Endothelial cell (in vitro differentiated cells): ENCODE measurements at regions not wholly inside any gene's neighbourhood (a gene's known extent, or its start where the extent isn't known, plus 50 kb on each side); places are given as distances from the start of the nearest gene placed in this dataset.

Source experiments
- DNase-seq: peaks from one replicate; pipeline ENCODE4 v3.0.0; 2021; ENCODE audit warnings: low spot score
- H3K27ac Mint-ChIP-seq: one replicate; pipeline ENCODE4 v1.8.0; 2021; ENCODE audit warnings: mixed read lengths, inconsistent platforms; ENCODE audit not compliant: unreplicated experiment
- H3K27me3 Mint-ChIP-seq: one replicate; pipeline ENCODE4 v1.8.0; 2021; ENCODE audit warnings: mild to moderate bottlenecking, moderate library complexity, mixed read lengths, inconsistent platforms; ENCODE audit not compliant: unreplicated experiment
- H3K36me3 Mint-ChIP-seq: one replicate; pipeline ENCODE4 v1.8.0; 2021; ENCODE audit warnings: mild to moderate bottlenecking, low read depth, mixed read lengths, inconsistent platforms; ENCODE audit not compliant: unreplicated experiment
- H3K4me1 Mint-ChIP-seq: one replicate; pipeline ENCODE4 v1.8.0; 2021; ENCODE audit warnings: mild to moderate bottlenecking, mixed read lengths, inconsistent platforms; ENCODE audit not compliant: unreplicated experiment
- H3K4me3 Mint-ChIP-seq: one replicate; pipeline ENCODE4 v1.8.0; 2021; ENCODE audit warnings: mild to moderate bottlenecking, mixed read lengths, inconsistent platforms; ENCODE audit not compliant: unreplicated experiment
- H3K9me3 Mint-ChIP-seq: one replicate; pipeline ENCODE4 v1.8.0; 2021; ENCODE audit warnings: mixed read lengths, inconsistent platforms; ENCODE audit not compliant: unreplicated experiment
- TF ChIP-seq, protein P1 (sequence below): fragments of 200-600 bp; sonication (generic); IDR thresholded peaks from one replicate; pipeline ENCODE4 v1.5.0; 2021; ENCODE audit warnings: antibody characterized with exemption; ENCODE audit not compliant: unreplicated experiment

- TF ChIP-seq, protein P1, sequence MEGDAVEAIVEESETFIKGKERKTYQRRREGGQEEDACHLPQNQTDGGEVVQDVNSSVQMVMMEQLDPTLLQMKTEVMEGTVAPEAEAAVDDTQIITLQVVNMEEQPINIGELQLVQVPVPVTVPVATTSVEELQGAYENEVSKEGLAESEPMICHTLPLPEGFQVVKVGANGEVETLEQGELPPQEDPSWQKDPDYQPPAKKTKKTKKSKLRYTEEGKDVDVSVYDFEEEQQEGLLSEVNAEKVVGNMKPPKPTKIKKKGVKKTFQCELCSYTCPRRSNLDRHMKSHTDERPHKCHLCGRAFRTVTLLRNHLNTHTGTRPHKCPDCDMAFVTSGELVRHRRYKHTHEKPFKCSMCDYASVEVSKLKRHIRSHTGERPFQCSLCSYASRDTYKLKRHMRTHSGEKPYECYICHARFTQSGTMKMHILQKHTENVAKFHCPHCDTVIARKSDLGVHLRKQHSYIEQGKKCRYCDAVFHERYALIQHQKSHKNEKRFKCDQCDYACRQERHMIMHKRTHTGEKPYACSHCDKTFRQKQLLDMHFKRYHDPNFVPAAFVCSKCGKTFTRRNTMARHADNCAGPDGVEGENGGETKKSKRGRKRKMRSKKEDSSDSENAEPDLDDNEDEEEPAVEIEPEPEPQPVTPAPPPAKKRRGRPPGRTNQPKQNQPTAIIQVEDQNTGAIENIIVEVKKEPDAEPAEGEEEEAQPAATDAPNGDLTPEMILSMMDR, result no peak
- no peak for DNase-seq
- H3K36me3 Mint-ChIP-seq, result no peaks in the 10 kb centered on the region
Measured at GRCh38 chr1:58116284-58116683, 430.2 kb downstream of the OMA1 start.

GRCh38 chr1:58109646-58110200, 436.8 kb downstream of the OMA1 start:
- TF ChIP-seq, protein P1, result no peak
- Mint-ChIP-seq H3K36me3 (no peaks in the 10 kb centered on the region), H3K9me3 (no peaks in the 10 kb centered on the region), H3K4me1 (no peaks in the 10 kb centered on the region), H3K27me3 (peaks cover 1% of the 10 kb centered on the region), H3K27ac (no peak overlapping the region), H3K4me3 (no peak overlapping the region)
- DNase-seq, result no peak

More at GRCh38 chr1:58116284-58116683, 430.2 kb downstream of the OMA1 start:
- H3K9me3 Mint-ChIP-seq, result no peaks in the 10 kb centered on the region
- no peak overlapping the region for H3K27ac Mint-ChIP-seq
- H3K27me3 Mint-ChIP-seq, result peaks cover 1% of the 10 kb centered on the region
- H3K4me3 Mint-ChIP-seq, result no peak overlapping the region
- no peaks in the 10 kb centered on the region for H3K4me1 Mint-ChIP-seq

GRCh38 chr1:58108783-58109182, 437.7 kb downstream of the OMA1 start:
- H3K36me3 Mint-ChIP-seq, result no peaks in the 10 kb centered on the region
- H3K9me3 Mint-ChIP-seq, result no peaks in the 10 kb centered on the region
- TF ChIP-seq, protein P1, result no peak
- H3K27me3 Mint-ChIP-seq, result peaks cover 1% of the 10 kb centered on the region
- no peak overlapping the region for H3K4me3 Mint-ChIP-seq
- no peaks in the 10 kb centered on the region for H3K4me1 Mint-ChIP-seq
- no peak for DNase-seq
- no peak overlapping the region for H3K27ac Mint-ChIP-seq

DNA sequence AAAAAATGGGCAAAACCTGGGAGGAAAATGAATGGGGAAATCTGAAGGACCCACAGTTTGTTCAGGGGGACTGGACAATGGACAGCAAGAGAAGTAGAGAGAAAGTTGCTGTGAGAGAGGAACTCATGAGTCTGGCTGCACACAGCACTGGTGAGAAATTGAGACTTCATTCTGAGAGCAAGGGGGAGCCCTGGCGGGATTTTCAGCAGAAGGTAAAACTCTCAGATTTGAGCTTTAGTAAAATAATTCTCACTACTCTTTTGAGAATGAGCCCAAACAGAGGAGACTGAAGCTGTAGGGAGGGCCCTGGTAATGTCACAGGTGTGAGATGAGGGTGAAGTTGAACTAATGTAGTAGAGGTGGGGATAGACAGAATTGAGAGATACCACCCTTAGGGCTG, 438.6 kb downstream of the OMA1 start:
- H3K4me3 Mint-ChIP-seq, result no peak overlapping the region
- no peak overlapping the region for H3K27ac Mint-ChIP-seq
- no peaks in the 10 kb centered on the region for H3K36me3 Mint-ChIP-seq
- H3K9me3 Mint-ChIP-seq, result no peaks in the 10 kb centered on the region
- peaks cover 1% of the 10 kb centered on the region for H3K27me3 Mint-ChIP-seq
- H3K4me1 Mint-ChIP-seq, result no peaks in the 10 kb centered on the region
- TF ChIP-seq, protein P1, result no peak
- DNase-seq, result no peak

GRCh38 chr1:58104960-58105359, 441.6 kb downstream of the OMA1 start:
- no peaks in the 10 kb centered on the region for H3K36me3 Mint-ChIP-seq
- H3K9me3 Mint-ChIP-seq, result no peaks in the 10 kb centered on the region

More at GRCh38 chr1:58104960-58105359, 441.6 kb downstream of the OMA1 start:
- H3K27ac Mint-ChIP-seq, result no peak overlapping the region
- DNase-seq, result no peak
- no peak overlapping the region for H3K4me3 Mint-ChIP-seq
- TF ChIP-seq, protein P1, result no peak
- no peaks in the 10 kb centered on the region for H3K4me1 Mint-ChIP-seq
- H3K27me3 Mint-ChIP-seq, result no peaks in the 10 kb centered on the region
